CD14-positive monocyte (primary cell): ENCODE measurements at regions not wholly inside any gene's neighbourhood (a gene's known extent, or its start where the extent isn't known, plus 50 kb on each side); places are given as distances from the start of the nearest gene placed in this dataset.

Experiments used
- DNase-seq, 3 donors: peaks; one replicate each; pipeline ENCODE4 v3.0.0-alpha.2; 2011 to 2022
- H2AFZ ChIP-seq: 2 replicates; pipeline ENCODE4 v1.6.0; 2012; ENCODE audit warnings: mild to moderate bottlenecking, low read depth, low read length, inconsistent platforms; ENCODE audit not compliant: insufficient read depth, poor library complexity, severe bottlenecking
- H3K27ac ChIP-seq, 2 donors: 1 replicate in 1 of 2; 2 replicates in 1 of 2; pipeline ENCODE4 v1.5.1; 2012 to 2013; ENCODE audit warnings: low read length in 2 of 2, control low read depth in 1 of 2, inconsistent platforms in 1 of 2, low read depth in 1 of 2, mild to moderate bottlenecking in 1 of 2
- H3K27me3 ChIP-seq, 2 donors: one replicate each; pipeline versions ENCODE4 v1.6.0 to v1.6.1; 2011 to 2013; ENCODE audit warnings: low read length in 2 of 2; ENCODE audit not compliant: control insufficient read depth in 2 of 2, insufficient read depth in 2 of 2
- H3K36me3 ChIP-seq, 2 donors: replicated peaks in 1 of 2; 1 replicate in 1 of 2; 2 replicates in 1 of 2; pipeline versions ENCODE4 v1.5.1 to v1.6.1; 2012 to 2013; ENCODE audit warnings: low read length in 2 of 2, control low read depth in 1 of 2, inconsistent platforms in 1 of 2, mild to moderate bottlenecking in 1 of 2; ENCODE audit not compliant: insufficient read depth in 2 of 2, control insufficient read depth in 1 of 2
- H3K4me1 ChIP-seq, 2 donors: 1 replicate in 1 of 2; 2 replicates in 1 of 2; pipeline versions ENCODE4 v1.5.1 to v1.6.1; 2012 to 2013; ENCODE audit warnings: low read length in 2 of 2, control low read depth in 1 of 2, inconsistent platforms in 1 of 2, mild to moderate bottlenecking in 1 of 2, moderate library complexity in 1 of 2; ENCODE audit not compliant: insufficient read depth in 2 of 2, control insufficient read depth in 1 of 2
- H3K4me2 ChIP-seq: replicated peaks from 2 replicates; pipeline ENCODE3; 2012; ENCODE audit warnings: low read length, moderate library complexity, mild to moderate bottlenecking; ENCODE audit not compliant: poor library complexity, severe bottlenecking; ENCODE audit errors: extremely low read depth
- H3K4me3 ChIP-seq, 3 experiments: fragments of 200-600 bp in 1 of 3; sonication (generic) in 1 of 3; replicated peaks in 1 of 3; 1 replicate in 2 of 3; 2 replicates in 1 of 3; pipeline ENCODE4 v1.5.1; 2011 to 2013; ENCODE audit warnings: low read length in 3 of 3, mild to moderate bottlenecking in 3 of 3, control low read depth in 2 of 3, low read depth in 2 of 3, inconsistent platforms in 1 of 3, moderate library complexity in 1 of 3
- H3K79me2 ChIP-seq: 2 replicates; pipeline ENCODE4 v1.6.0; 2012; ENCODE audit warnings: mild to moderate bottlenecking, control low read depth, inconsistent platforms, low read length, moderate library complexity; ENCODE audit not compliant: insufficient read depth
- H3K9ac ChIP-seq: 2 replicates; pipeline ENCODE4 v1.6.0; 2017; ENCODE audit warnings: low read length, mild to moderate bottlenecking; ENCODE audit not compliant: insufficient read depth, poor library complexity, severe bottlenecking
- H3K9me3 ChIP-seq, 2 donors: replicated peaks in 1 of 2; 1 replicate in 1 of 2; 2 replicates in 1 of 2; pipeline versions ENCODE4 v1.5.1 to v1.6.1; 2012 to 2013; ENCODE audit warnings: low read length in 2 of 2, control low read depth in 1 of 2; ENCODE audit not compliant: control insufficient read depth in 1 of 2, insufficient read depth in 1 of 2
- H4K20me1 ChIP-seq: 2 replicates; pipeline ENCODE4 v1.6.0; 2012; ENCODE audit warnings: mild to moderate bottlenecking, low read length, control low read depth, moderate library complexity; ENCODE audit not compliant: insufficient read depth
- H3K27ac Mint-ChIP-seq, 7 donors: one replicate each; pipeline ENCODE4 v1.8.0; 2020; ENCODE audit warnings: mild to moderate bottlenecking in 7 of 7, mixed read lengths in 7 of 7, moderate library complexity in 6 of 7, inconsistent platforms in 2 of 7
- H3K27me3 Mint-ChIP-seq, 3 donors: one replicate each; pipeline ENCODE4 v1.8.0; 2021 to 2022; ENCODE audit warnings: low read depth in 3 of 3, mild to moderate bottlenecking in 3 of 3, mixed read lengths in 3 of 3, moderate library complexity in 3 of 3, inconsistent platforms in 1 of 3
- H3K36me3 Mint-ChIP-seq, 2 donors: one replicate each; pipeline ENCODE4 v1.8.0; 2020; ENCODE audit warnings: mixed read lengths in 2 of 2, inconsistent platforms in 1 of 2, mild to moderate bottlenecking in 1 of 2
- H3K4me1 Mint-ChIP-seq: one replicate; pipeline ENCODE4 v1.8.0; 2020; ENCODE audit warnings: mild to moderate bottlenecking, mixed read lengths
- H3K4me3 Mint-ChIP-seq, 2 donors: one replicate each; pipeline ENCODE4 v1.8.0; 2020; ENCODE audit warnings: mild to moderate bottlenecking in 2 of 2, mixed read lengths in 2 of 2, moderate library complexity in 1 of 2
- H3K9me3 Mint-ChIP-seq, 7 donors: one replicate each; pipeline ENCODE4 v1.8.0; 2020 to 2022; ENCODE audit warnings: mixed read lengths in 7 of 7, mild to moderate bottlenecking in 6 of 7, moderate library complexity in 6 of 7, inconsistent platforms in 2 of 7
- CTCF ChIP-seq: fragments of 200-600 bp; IDR thresholded peaks from one replicate; pipeline ENCODE4 v1.8.0; 2022; ENCODE audit warnings: antibody characterized with exemption, mild to moderate bottlenecking
- WGBS: methylation state at CpG from one replicate; pipeline ENCODE4 v1.1.5; 2013; ENCODE audit warnings: missing lambda C conversion rate; ENCODE audit not compliant: insufficient coverage; 5-methylcytosine and 5-hydroxymethylcytosine counted together
- intact Hi-C, 2 donors: fragments of 100-400 bp; cut with micrococcal nuclease; formaldehyde crosslinking; loops; one replicate each; pipeline versions ENCODE4 v1.15.0 to v1.15.1; 2023

- Histone ChIP-seq H3K9ac (peak overlapping the region; percentile 86), H3K36me3 (peaks cover 0 to 5% of the 10 kb centered on the region in 2 donors), H4K20me1 (no peaks in the 10 kb centered on the region), H3K9me3 (no peaks in the 10 kb centered on the region), H3K79me2 (peaks cover 11% of the 10 kb centered on the region), H3K27me3 (no peaks in the 10 kb centered on the region), H3K4me1 (peaks cover 85 to 100% of the 10 kb centered on the region in 2 donors), H2AFZ (no peak overlapping the region), H3K4me3 (peak overlapping the region in 1 of 3 experiments; percentile 13), H3K4me2 (peak overlapping the region; percentile 54), H3K27ac (peak overlapping the region; percentile 97 to 99)
- DNase-seq, result peak; percentile 64 to 76 (median 71)
- H3K9me3 Mint-ChIP-seq, result peaks cover 0 to 3% (median 0%) of the 10 kb centered on the region in 7 donors
- no peaks in the 10 kb centered on the region for H3K27me3 Mint-ChIP-seq
- peaks cover 13 to 22% of the 10 kb centered on the region in 2 donors for H3K36me3 Mint-ChIP-seq
- TF ChIP-seq CTCF, result no peak
- WGBS, result 0% methylated on average over 3 of the region's 11 CpGs
- intact Hi-C loops, result loop anchor here in 1 of 2 donors (2.0 to 10.0 kb wide), 5 partner anchors 37 to 430 kb away; partner anchors contain the start of gene C9orf50
- peak overlapping the region; percentile 97 to 99 (median 97) for H3K27ac Mint-ChIP-seq
- peak overlapping the region; percentile 66 to 79 for H3K4me3 Mint-ChIP-seq
- peaks cover 78% of the 10 kb centered on the region for H3K4me1 Mint-ChIP-seq
Measured at GRCh38 chr9:129344641-129345495, 166.8 kb upstream of the IER5L start.

- Histone ChIP-seq H3K79me2 (peaks cover 11% of the 10 kb centered on the region), H3K4me3 (peak overlapping the region in 1 of 3 experiments; percentile 12), H2AFZ (peak overlapping the region; percentile 11), H3K4me1 (peaks cover 86 to 100% of the 10 kb centered on the region in 2 donors), H4K20me1 (no peaks in the 10 kb centered on the region), H3K4me2 (peak overlapping the region; percentile 54), H3K27ac (peak overlapping the region; percentile 97 to 99), H3K36me3 (peaks cover 0 to 5% of the 10 kb centered on the region in 2 donors), H3K9ac (peak overlapping the region; percentile 86), H3K27me3 (no peaks in the 10 kb centered on the region), H3K9me3 (no peaks in the 10 kb centered on the region)
- 27% methylated on average over 27 of the region's 28 CpGs for WGBS
- peak; percentile 24 for TF ChIP-seq CTCF
- Mint-ChIP-seq H3K27ac (peak overlapping the region; percentile 97 to 99 (median 97)), H3K4me1 (peaks cover 66% of the 10 kb centered on the region), H3K36me3 (peaks cover 13 to 17% of the 10 kb centered on the region in 2 donors), H3K4me3 (peak overlapping the region; percentile 66 to 79), H3K9me3 (peaks cover 0 to 3% (median 0%) of the 10 kb centered on the region in 7 donors), H3K27me3 (no peaks in the 10 kb centered on the region)
- intact Hi-C loops, result loop anchor here in 1 of 2 donors (2.0 to 10.0 kb wide), 3 partner anchors 69 to 431 kb away; no protein-coding TSS in a partner anchor
- peak; percentile 97 to 99 (median 97) for DNase-seq
Measured at GRCh38 chr9:129343424-129344375, 165.6 kb upstream of the IER5L start.
